Left kidney (tissue), 1 donor: ENCODE measurements at regions not wholly inside any gene's neighbourhood (a gene's known extent, or its start where the extent isn't known, plus 50 kb on each side); places are given as distances from the start of the nearest gene placed in this dataset.

ENCODE experiments used
- DNase-seq: peaks from one replicate; pipeline ENCODE4 v3.0.0-alpha.2; 2013

DNA sequence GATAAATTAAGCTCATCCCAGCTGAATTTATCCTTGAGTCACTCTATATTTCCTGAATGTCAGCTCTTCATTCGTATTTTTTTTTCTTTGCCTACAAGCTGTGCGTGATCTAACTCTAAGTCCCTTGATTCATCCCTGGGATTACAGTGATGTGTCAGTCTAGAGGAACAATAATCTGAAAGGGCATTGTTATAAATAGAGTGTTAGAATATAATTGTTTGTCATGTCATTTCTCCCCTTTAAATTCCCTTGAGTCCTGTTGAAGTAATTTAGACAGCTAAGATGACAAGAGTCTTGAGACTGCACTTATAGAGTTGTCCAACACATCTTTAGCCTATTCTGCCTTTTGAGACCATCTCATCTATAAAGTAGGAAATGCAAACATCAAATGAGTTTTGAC, 621.8 kb downstream of the ZIC1 start:
- no peak for DNase-seq

DNA sequence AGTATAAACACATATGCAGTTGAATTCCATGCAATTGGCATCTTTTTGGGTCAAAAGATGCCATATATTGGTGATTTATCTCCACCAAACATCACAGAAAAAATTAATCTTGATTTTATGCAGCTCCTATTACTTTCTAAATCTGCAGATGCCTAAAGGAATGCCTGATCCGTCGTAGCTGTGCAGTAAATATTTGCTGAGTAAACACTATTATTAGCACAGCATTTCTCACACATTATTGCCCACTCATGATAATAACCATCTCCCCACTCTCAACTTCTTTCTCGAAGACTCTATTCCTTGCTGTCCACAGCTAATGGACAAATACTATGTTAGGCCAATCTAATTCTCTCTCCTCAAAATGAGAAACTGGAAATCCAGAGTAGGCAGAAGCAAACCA, 625.2 kb downstream of the ZIC1 start:
- DNase-seq, result no peak

DNA sequence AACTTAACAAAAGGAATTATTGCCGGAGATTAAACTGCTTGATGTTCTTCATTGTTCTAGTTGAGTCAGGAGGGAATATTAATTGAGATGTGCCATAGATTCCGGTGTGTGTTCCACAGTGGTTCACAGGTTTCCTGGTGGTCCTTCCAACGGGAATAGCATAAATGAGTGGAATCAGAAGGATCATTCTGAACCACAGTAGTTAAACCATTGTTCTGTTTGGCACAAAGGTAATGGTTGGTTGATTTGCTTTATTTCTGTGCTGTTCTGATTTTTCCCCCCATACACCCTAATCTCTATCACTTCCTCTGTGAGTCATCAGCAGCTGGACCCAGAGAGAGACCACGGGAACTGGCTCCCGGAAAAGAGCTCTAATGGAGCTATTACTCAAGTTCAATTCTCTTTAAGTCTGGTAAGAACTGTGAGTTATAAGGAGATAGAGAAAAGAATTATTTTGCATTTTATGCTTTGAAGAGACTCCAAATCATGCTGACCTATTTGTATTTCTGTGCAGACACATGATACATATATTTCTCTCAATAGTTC, 627.2 kb downstream of the ZIC1 start:
- no peak for DNase-seq

DNA sequence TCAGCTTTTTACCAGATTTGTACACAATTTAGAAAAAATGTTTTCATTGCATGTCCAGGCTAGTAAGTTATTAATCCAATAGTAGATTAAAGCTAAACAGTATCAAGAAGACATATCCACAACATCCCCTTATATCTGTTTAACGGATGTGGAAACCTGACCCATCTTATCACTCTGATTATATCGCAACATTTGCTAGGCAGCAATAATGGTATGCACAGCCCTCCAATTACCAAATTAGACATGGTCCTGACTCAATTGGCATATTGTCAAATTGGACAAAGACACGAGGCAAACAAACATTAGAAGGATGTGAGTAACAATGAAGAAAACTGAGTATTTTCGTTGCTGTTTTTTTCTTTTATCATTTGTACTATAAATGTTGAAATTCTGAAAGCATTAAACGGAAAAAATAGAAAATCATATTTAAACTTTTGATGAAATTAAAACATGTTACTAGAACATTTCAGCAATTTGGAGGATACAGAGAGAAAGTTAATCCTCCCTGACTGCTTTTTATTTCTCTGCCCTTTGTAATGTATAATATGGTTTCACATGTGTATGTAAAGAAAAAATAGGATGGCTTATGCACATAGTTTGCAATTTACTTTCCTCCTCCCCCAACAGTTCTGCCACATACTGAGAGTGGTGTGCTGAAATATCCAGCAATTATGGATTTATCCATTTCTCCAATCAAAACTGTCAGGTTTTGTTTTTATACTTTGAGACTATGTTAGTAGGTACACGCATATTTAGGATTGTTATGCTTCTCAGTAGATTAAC, 633.7 kb downstream of the ZIC1 start:
- DNase-seq, result no peak

DNA sequence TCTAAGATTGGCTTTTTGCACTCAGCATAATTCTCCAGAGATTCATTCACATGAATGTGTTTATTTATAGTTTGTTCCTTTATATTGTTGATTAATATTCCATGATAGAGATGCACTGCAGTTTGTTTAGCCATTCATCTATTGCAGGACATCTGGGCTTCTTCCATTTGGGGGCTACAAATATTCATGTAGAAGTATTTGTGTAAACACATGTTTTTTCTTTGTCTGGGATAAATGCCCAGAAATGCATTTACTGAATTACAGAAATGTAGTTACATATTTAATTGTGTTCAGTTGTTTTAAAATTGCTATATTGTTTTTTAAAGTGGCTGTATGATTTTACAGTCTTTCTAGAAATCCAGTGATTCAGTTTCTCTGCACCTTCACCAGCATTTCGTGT, 635.0 kb downstream of the ZIC1 start:
- no peak for DNase-seq

DNA sequence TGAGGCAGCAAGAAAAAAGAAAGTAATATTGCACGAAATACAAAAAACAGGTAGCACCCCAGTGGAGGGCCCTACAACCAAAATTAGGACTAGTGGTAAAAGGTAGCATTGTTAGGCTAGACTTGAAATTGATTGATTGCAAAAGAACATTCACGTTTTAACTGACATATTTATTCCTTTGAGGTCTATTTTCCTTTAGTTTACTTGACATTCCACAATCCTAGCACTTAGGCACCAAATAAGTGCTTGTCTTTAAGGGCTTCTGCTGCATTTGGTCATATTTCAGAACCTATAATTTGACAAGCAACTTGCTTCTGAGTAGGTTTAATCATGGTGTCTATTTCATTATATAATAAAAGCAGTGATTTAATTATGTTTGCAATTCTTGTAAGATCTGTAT, 642.7 kb upstream of the AGTR1 start:
- no peak for DNase-seq

DNA sequence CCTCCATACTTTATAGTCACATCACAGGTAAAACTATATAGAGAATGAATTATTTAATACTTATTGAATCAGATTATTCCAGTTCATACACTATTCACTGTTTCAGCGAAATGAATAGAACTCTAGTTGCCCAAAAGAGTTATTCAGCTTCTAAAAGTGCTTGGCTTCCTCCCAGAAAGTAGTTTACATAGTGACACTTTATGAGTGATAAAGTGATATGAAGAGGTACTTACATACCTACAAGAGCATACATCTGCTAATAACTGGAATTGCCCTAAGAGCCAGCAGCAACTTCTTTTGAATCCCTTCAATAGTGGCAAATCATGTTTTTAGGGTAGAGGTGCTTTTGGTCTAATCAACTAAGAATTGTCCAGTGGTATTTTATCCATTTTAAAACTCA, 635.1 kb upstream of the AGTR1 start:
- DNase-seq, result no peak

DNA sequence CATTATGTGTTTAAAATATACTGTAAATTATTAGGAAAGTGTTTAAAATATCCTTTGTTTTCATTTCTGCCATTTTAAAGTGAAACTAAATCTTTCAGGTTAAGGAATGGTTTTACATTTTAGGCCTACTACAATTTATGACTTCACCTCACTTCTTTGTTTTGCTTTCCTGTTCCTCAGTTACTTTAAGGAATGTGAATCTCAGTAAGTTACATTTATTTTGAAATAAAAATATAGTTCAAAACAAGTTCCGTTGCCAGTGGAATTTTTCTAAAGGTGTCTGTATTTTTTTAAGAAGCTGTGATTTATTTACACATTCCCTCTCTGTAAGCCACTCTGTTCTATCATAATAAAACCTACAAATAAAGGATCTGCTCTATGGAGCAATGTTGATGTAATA, 630.9 kb upstream of the AGTR1 start:
- no peak for DNase-seq

DNA sequence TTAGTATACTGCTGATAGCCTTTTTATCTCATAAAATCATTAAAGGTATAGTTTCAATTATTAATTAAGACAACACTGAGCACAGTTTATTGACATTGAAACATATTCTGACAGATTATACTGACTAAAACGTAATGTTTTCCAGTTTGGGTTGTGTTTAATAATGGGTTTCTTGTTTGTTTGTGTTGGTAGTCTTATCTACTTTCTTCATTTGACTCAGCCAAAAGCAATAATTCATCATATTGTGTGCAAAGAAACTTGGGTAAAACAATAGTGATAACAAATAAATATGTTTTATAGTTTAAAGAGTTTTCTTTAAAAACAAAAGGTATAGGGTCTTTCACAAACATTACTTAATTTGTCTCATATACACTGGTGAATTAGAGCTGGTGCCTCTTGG, 629.2 kb upstream of the AGTR1 start:
- DNase-seq, result no peak

DNA sequence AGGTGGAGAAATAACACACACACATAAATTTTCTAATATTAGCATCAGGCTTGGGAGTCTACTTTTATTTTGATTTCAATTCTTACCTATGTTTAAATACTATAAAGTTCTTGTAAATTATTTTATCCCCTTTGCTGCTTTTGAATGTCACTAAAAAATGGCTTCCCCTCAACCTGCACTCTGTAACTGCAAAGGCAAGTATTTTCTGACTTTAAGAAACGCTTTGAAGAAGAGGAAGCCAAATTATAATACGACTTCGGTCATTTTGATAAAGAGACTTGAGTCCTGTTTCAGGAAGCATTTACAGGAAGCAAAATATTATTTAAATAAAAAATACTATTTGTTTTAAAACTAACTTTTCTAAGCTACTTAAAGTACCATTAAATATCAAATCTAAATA, 627.7 kb upstream of the AGTR1 start:
- DNase-seq, result no peak

DNA sequence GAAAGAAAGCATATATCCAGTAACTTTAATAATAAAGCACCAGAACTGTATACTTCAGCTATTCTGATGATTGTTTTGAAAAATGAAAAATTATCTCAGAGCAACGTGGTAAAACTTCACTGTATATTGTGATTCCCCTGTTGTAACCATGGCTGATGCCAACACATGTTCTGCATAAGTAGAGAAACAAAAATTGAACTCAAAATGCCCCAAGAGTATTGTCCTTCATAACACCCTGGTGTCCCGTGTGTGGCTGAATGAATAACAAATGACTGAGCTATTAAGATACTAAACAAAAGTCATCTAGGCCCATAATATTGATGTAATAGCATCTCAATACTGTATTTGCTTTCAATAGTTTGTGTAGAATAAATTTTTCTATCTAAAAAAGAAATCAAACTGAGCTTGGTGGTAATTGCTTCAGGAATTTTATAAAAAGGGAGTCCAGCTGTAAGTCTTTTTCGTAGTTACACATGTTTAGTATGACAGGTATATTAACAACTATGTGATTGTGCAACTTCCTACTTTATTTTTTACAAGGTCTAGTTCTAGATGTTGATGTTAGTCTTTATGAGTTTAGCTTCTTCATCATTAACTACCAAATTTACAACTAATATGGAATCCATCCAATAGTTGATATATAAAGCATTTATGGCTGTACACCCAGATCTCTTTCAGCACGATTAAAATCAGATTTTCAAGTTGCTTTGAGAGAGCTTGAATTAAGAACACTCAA, 623.8 kb upstream of the AGTR1 start:
- no peak for DNase-seq

DNA sequence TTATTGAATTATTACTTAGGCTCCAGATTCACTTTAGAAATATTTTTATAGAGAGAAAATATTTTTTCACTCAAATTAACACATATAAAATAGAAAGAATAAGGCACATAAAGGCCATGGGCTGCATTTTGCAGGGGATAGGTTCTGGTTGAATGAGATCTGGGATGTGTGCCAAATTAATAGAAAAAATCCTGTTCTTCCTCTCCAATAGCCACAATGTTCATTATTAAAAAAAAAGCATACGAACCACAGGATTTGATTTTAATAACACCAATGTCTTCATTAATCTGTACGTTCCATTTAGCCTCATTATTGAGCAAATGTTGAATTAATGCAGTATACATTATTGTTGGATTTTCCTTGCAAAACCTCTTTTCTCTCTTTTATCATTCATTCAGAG, 622.8 kb upstream of the AGTR1 start:
- peak; percentile 27 for DNase-seq

DNA sequence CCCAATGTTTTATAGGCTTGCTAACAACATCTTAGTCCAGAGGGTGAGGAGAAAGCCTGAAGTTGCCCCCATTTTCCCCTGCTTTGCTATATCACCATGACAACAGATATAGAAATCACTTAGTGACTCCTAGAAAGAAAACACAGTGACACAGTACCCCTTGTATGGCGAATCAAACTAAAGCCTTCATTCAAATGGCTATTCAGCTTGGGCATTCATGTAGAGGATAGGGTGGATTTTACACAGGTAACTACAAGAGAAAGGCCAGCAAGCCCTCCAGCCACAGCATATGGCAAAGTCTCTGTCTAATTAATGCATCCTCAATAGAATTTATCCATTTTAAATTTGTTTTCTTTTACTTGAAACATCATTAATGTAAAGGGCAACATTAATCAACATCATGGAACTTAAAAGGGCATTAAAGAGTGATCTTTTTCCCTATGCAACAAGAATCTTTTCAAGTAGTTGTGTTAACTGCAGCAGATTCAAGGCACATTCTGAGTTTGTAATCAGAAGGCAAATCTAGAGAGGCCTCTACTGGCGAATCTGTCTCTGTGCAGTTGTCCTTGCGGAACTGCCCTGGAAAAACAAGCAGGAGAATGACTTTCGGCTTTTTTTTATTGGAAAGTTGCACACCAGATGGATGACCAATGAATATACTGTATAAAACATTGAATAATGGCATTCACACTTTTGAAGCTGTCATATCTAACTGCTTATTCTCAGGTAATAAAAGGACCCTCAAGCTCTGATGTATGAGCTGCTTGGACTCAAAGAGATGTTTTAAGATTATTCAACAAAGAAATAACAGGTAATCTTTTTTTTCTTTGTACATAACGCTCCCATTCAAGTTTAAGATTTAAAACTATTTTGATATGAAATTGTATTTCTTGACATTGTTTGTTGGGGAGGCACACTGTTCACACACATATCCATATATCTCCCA, 621.7 kb upstream of the AGTR1 start:
- DNase-seq, result peak; percentile 24

DNA sequence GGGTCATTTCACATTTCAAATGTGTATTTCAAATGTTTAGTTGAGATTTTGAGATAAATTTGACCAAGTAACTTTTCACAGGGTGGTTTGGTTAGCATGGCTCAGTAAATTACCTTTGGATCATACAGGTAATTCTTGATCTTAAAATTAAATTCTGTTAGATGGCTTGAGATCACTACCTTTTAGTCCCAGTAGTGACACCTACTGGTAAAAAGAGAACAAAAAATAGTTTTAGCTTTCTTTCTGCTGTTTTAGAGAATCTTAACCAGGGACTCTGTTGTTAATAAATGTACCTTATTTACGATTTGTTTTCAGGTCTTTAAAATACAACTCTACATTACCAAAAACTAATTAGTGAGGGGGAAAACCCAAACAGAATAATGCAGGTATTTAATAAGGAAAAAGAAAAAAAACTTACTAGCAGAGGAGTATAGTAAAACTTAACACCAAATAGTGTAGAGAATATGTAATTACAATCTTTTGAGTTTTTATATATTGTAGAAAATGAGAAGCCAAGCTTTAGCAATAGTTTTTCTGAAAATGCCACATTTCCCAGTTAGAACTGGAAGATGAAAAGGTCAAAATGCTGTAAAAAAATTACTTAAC, 620.3 kb upstream of the AGTR1 start:
- DNase-seq, result no peak

DNA sequence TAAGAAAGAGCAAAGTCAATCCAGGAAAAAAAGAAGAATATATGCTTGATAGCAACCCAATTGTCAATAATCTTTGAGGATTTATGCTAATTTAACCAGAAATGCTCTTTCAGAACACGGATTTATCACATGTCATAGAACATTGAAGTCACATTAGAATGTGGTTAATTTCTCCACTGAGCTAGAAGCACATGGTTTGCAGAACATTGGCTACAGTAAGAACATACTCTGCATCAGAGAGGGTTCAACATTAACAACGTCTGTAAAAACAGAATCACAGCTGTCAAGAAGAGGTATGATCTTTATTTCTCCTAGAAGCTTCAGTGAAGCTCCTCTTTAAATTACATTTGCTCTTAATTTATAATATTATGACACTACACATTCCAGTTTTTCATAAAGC, 619.7 kb upstream of the AGTR1 start:
- DNase-seq, result no peak

DNA sequence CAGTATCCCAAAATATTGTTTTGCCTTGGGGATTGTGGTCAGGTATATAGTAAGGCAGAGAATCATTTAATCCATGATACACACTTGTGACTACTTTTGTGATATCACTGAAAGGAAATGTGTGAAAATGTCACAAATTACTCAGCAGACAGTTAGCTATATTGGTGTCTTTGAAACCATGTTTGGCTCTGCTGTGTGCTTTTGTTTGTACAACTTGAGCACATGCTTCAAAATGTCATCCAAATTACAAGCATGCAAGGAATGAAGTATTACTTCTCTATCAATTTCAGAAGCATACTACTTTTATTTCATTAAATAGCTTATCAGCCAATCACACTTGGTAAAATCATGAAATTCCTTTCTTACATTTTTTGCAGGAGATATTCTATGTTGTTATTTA, 619.0 kb upstream of the AGTR1 start:
- DNase-seq, result no peak

DNA sequence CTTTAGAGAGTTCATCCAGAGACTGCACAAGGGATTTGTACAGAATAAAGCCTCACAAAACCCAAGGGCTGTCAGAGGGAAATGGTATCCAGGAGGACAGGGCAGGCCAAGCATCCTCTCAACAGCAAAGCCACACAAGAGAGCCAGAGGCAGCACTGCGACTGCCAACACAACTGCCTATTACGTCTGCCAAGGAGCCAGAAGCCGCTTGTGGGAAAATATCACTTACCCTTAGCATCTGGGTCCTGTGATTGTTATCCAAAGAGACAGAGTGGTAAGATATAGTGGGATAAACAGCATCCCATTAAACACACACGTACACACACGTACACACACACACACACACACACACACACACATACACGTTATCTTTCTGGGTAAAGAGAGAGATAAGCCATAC, 618.3 kb upstream of the AGTR1 start:
- no peak for DNase-seq

DNA sequence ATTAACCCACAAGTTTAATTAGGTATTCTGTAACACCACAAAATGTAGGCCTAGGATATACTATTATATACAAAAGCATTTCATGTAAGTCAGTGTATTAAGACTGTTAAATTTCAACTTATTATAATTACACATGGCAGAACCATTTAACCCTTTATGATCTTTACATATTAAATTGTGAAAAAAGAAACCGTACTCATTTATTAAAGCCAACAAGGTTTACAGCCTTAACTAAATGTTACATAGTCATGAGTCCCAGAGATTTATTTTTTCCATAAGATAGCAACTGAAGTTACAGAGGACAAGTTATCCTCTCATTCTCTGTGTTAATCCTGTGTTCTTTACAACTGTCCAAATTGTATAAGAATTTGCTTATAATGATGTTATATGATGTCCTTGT, 615.8 kb upstream of the AGTR1 start:
- no peak for DNase-seq

DNA sequence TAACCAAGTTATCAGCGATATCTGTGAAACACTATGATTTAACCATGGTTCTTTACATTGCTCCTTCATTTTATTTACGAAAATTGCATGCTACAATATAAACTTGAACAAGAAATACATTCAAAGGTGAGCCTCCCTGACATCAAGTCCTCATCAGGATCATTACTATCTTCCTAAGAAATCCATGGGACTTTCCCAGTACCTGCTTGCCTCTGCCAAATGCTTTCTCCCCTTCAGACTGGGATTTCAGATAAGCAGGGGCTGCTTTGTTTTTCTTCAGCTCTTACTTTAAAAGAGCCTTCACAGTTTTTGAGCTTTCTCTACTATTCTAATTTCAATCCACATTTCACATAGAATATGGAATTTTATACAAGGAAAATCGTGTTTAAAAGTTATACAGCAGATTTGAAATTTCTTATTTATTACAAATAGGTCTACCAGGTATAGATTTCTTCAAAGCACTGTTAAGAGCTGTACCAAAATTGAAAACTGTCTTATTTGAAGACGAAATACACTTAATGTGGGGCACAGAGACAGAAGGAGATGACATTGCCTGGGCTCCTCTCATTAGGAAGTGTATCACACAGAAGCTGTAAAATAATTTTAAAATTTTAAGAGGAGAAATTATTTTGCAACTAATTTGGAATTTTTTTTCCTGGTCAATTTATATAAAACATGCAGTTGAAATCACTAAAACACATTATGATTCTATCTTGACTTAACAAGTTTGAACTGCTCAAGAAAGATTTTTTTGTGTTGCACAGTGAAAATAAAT, 615.0 kb upstream of the AGTR1 start:
- DNase-seq, result no peak

DNA sequence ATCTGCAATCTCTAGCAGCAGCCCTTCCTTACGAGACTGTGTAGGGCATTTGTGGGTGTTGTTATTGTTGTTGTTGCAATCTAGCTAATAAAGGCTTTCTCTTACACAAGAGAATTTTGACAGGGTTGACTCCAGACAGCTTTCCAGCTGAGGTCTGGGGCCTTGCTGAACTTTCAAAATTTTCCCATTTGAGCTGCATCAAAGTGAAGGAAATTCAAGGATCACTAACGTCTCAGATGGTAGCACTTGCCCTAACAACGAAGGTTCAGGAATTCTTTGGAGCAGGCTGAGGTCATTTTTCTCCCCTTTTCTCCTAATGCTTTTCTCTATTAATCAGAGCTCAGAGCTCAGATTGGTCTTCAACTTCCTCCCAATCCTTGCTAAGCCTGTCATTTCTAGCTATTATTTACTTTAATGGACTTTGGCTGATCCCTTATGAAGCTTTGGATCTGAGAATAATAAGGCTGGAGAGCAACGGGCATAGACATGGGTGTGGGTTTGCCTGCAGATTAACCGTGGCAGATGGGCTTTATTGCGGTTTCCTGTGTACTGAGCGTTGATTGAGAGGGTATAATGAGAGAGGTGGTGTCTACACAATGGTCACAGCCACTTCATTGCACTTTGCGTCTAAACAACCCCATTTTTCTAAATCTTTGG, 614.0 kb upstream of the AGTR1 start:
- no peak for DNase-seq

DNA sequence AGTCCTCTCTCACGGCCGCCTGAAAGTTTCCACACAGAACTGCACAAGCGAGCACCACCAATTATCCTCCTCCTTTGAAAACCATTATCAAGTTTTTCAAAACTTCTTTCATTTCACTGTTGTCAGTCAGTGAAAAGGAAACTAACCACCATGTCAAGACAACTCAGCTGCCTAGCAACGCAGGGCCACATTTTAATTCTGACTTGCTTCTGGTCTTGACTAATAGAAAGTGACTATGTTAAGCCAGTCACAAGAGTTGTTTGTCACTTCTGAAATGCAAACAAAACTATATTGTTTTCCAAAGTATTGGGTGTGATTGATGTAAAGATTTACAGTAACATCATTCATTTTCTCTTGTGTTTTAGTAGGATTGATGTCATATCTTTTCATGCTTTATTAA, 612.8 kb upstream of the AGTR1 start:
- no peak for DNase-seq
